MCF 10A (cell line): ENCODE measurements at regions not wholly inside any gene's neighbourhood (a gene's known extent, or its start where the extent isn't known, plus 50 kb on each side); places are given as distances from the start of the nearest gene placed in this dataset.

ENCODE experiments used
- BruUV-seq: library from RNA; stranded (reverse); fragments of 400-500 nt; replicated peaks from 2 replicates; lab custom pipeline; 2021; lab: Mats Ljungman, UMichigan
- CTCF ChIA-PET: fragments of 300-600 bp; sonication (Branson Sonifier 250); formaldehyde crosslinking; extraction: SDS; loops from one replicate; lab custom pipeline; 2021; ENCODE audit warnings: antibody characterized with exemption, inconsistent platforms; lab: Yijun Ruan, JAX
- POLR2A ChIA-PET: fragments of 300-600, 350-650 bp; sonication (Branson Sonifier 250); formaldehyde crosslinking; extraction: SDS; loops from one replicate; lab custom pipeline; 2020; ENCODE audit warnings: antibody characterized with exemption, inconsistent platforms; lab: Yijun Ruan, JAX
- DNase-seq: peaks from one replicate; pipeline ENCODE4 v3.0.0-alpha.2; 2018; ENCODE audit not compliant: unreplicated experiment
- H3K27ac Mint-ChIP-seq: one replicate; pipeline ENCODE4 v1.8.0; 2022; ENCODE audit warnings: mild to moderate bottlenecking, low read depth, mixed read lengths; ENCODE audit not compliant: unreplicated experiment
- H3K27me3 Mint-ChIP-seq: one replicate; pipeline ENCODE4 v1.8.0; 2022; ENCODE audit warnings: mixed read lengths; ENCODE audit not compliant: insufficient read depth, unreplicated experiment
- H3K36me3 Mint-ChIP-seq: one replicate; pipeline ENCODE4 v1.8.0; 2022; ENCODE audit warnings: mild to moderate bottlenecking, moderate library complexity, mixed read lengths; ENCODE audit not compliant: insufficient read depth, unreplicated experiment
- H3K4me1 Mint-ChIP-seq: one replicate; pipeline ENCODE4 v1.8.0; 2022; ENCODE audit warnings: mixed read lengths; ENCODE audit not compliant: insufficient read depth, unreplicated experiment
- H3K4me3 Mint-ChIP-seq: one replicate; pipeline ENCODE4 v1.8.0; 2022; ENCODE audit warnings: mild to moderate bottlenecking, moderate library complexity, mixed read lengths; ENCODE audit not compliant: unreplicated experiment
- H3K9me3 Mint-ChIP-seq: one replicate; pipeline ENCODE4 v1.8.0; 2022; ENCODE audit warnings: mixed read lengths; ENCODE audit not compliant: unreplicated experiment
- CTCF ChIP-seq: fragments of 200-600 bp; IDR thresholded peaks from one replicate; pipeline ENCODE4 v1.8.0; 2022; ENCODE audit warnings: antibody characterized with exemption, mild to moderate bottlenecking; ENCODE audit not compliant: unreplicated experiment
- intact Hi-C: fragments of 100-400 bp; cut with micrococcal nuclease; formaldehyde crosslinking; loops from 2 replicates; pipeline ENCODE4 v1.14.1; 2022

GRCh38 chr1:81230983-81231728 is 569.6 kb upstream of the ADGRL2 start:
- CTCF ChIA-PET: interaction anchor here (1.0 kb wide), 1 partner anchor 1012 kb away, joined by 3 read pairs; no protein-coding TSS in a partner anchor
- no peaks in the 10 kb centered on the region for H3K36me3 Mint-ChIP-seq
- peak overlapping the region; percentile 16 for H3K27ac Mint-ChIP-seq
- no TSS peak for BruUV-seq
- no peak overlapping the region for H3K4me3 Mint-ChIP-seq
- intact Hi-C loops: no loop called here
- H3K9me3 Mint-ChIP-seq: no peaks in the 10 kb centered on the region
- DNase-seq: no peak
- POLR2A ChIA-PET: no interaction called here
- TF ChIP-seq CTCF: no peak
- H3K4me1 Mint-ChIP-seq: peaks cover 5% of the 10 kb centered on the region
- H3K27me3 Mint-ChIP-seq: no peaks in the 10 kb centered on the region

- no peaks in the 10 kb centered on the region for H3K9me3 Mint-ChIP-seq
- H3K27ac Mint-ChIP-seq: no peak overlapping the region
- H3K4me3 Mint-ChIP-seq: no peak overlapping the region
- intact Hi-C loops: no loop called here
- TF ChIP-seq CTCF: no peak
- ChIA-PET CTCF (interaction anchor here (0.6 kb wide), 2 partner anchors 149 to 1008 kb away, joined by 3 read pairs; no protein-coding TSS in a partner anchor), POLR2A (no interaction called here)
- no peaks in the 10 kb centered on the region for H3K36me3 Mint-ChIP-seq
- DNase-seq: no peak
- no peaks in the 10 kb centered on the region for H3K27me3 Mint-ChIP-seq
- no TSS peak for BruUV-seq
- peaks cover 5% of the 10 kb centered on the region for H3K4me1 Mint-ChIP-seq
Measured at GRCh38 chr1:81228926-81229325, 571.8 kb upstream of the ADGRL2 start.

- intact Hi-C loops: no loop called here
- peaks cover 5% of the 10 kb centered on the region for H3K4me1 Mint-ChIP-seq
- ChIA-PET POLR2A (no interaction called here), CTCF (no interaction called here)
- no peak overlapping the region for H3K4me3 Mint-ChIP-seq
- no peak for DNase-seq
- BruUV-seq: no TSS peak
- TF ChIP-seq CTCF: no peak
- no peak overlapping the region for H3K27ac Mint-ChIP-seq
- no peaks in the 10 kb centered on the region for H3K27me3 Mint-ChIP-seq
- no peaks in the 10 kb centered on the region for H3K36me3 Mint-ChIP-seq
- no peaks in the 10 kb centered on the region for H3K9me3 Mint-ChIP-seq
Measured at GRCh38 chr1:81226603-81226928, 574.2 kb upstream of the ADGRL2 start.

- H3K4me1 Mint-ChIP-seq: peaks cover 1% of the 10 kb centered on the region
- H3K4me3 Mint-ChIP-seq: no peak overlapping the region
- DNase-seq: no peak
- intact Hi-C loops: no loop called here
- ChIA-PET CTCF (no interaction called here), POLR2A (no interaction called here)
- H3K36me3 Mint-ChIP-seq: no peaks in the 10 kb centered on the region
- H3K27ac Mint-ChIP-seq: no peak overlapping the region
- H3K9me3 Mint-ChIP-seq: no peaks in the 10 kb centered on the region
- no peaks in the 10 kb centered on the region for H3K27me3 Mint-ChIP-seq
- BruUV-seq: no TSS peak
- no peak for TF ChIP-seq CTCF
Measured at GRCh38 chr1:81225789-81226602, 574.7 kb upstream of the ADGRL2 start.
